ENCODE measurements at regions not wholly inside any gene's neighbourhood (a gene's known extent, or its start where the extent isn't known, plus 50 kb on each side); places are given as distances from the start of the nearest gene placed in this dataset.

DNA sequence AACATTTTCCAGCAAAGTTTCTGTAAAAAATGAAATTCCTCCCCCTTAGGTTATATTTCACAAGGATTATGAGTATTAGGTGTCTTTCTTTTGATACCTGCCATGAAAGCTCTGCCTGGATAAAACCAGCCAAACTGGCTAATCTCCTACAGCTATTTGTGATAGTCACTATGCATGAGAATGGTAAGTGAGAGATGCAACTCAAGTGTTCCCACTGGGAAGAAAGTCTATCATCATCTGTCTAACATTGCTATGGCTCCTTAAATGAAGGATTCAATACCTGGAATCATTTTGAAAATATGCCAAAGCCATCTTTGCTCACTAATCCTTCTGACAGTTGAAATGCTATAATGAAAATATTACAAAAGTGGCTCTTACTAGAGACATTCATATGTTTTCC lies 339.9 kb upstream of the LRRTM4 start:
- TF ChIP-seq CTCF (IDR thresholded peaks at IDR 0.05) = no peak
- TF ChIP-seq ZFX (IDR thresholded peaks at IDR 0.05; ENCODE audit: borderline replicate concordance) = no peak
